Neutrophil (primary cell): ENCODE measurements at regions not wholly inside any gene's neighbourhood (a gene's known extent, or its start where the extent isn't known, plus 50 kb on each side); places are given as distances from the start of the nearest gene placed in this dataset.
"Not testable (repeated sequence)": the region's sequence is repeated elsewhere in the genome, so short reads cannot be mapped to it uniquely, and the experiment has no call there.

Experiments used
- H3K27ac ChIP-seq: fragments of 200-600 bp; sonication (generic); 2 replicates; pipeline ENCODE4 v1.5.1; 2016; ENCODE audit warnings: mild to moderate bottlenecking, moderate library complexity
- H3K27me3 ChIP-seq: fragments of 200-600 bp; sonication (generic); 2 replicates; pipeline ENCODE4 v1.6.0; 2016; ENCODE audit warnings: mild to moderate bottlenecking
- H3K36me3 ChIP-seq: fragments of 200-600 bp; sonication (generic); 2 replicates; pipeline ENCODE4 v1.5.1; 2017
- H3K4me1 ChIP-seq, 2 experiments: fragments of 200-600 bp in 1 of 2; sonication (generic) in 1 of 2; 1 replicate in 1 of 2; 2 replicates in 1 of 2; pipeline versions ENCODE4 v1.5.1 to v1.6.1; 2013 to 2016; ENCODE audit warnings: low read depth in 1 of 2, low read length in 1 of 2, mild to moderate bottlenecking in 1 of 2, moderate library complexity in 1 of 2; ENCODE audit not compliant: control insufficient read depth in 1 of 2, insufficient read depth in 1 of 2
- H3K4me3 ChIP-seq, 2 experiments: fragments of 200-600 bp in 1 of 2; sonication (generic) in 1 of 2; 1 replicate in 1 of 2; 2 replicates in 1 of 2; pipeline ENCODE4 v1.5.1; 2013 to 2016; ENCODE audit warnings: low read depth in 1 of 2, low read length in 1 of 2, mild to moderate bottlenecking in 1 of 2, moderate library complexity in 1 of 2
- H3K9me3 ChIP-seq: fragments of 200-600 bp; sonication (generic); 2 replicates; pipeline ENCODE4 v1.5.1; 2016
- TF ChIP-seq, protein P1 (sequence below): fragments of 200-600 bp; sonication (generic); IDR thresholded peaks from 2 replicates; pipeline ENCODE4 v1.5.1; 2016; ENCODE audit warnings: antibody characterized with exemption

DNA sequence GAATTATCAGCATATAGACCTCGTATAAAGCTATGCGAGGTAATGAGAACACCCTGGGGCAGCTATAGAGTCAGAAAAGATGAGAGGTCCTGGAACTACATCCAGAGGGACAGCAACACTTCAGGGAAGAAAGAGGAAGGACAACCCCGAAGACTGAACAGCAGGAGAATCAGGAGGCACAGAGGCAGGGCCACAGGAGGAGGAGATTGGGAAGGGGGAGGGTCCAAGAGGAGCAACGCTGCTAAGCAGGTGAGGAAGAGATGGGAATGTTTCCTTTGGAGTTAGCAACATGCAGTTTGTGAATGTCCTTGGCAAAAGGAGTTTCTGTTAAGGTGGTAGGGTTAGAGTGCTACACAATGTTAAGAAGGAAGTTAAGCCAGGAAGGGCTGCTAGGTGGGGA is 79.5 kb upstream of the OLIG3 start:
- TF ChIP-seq, protein P1, sequence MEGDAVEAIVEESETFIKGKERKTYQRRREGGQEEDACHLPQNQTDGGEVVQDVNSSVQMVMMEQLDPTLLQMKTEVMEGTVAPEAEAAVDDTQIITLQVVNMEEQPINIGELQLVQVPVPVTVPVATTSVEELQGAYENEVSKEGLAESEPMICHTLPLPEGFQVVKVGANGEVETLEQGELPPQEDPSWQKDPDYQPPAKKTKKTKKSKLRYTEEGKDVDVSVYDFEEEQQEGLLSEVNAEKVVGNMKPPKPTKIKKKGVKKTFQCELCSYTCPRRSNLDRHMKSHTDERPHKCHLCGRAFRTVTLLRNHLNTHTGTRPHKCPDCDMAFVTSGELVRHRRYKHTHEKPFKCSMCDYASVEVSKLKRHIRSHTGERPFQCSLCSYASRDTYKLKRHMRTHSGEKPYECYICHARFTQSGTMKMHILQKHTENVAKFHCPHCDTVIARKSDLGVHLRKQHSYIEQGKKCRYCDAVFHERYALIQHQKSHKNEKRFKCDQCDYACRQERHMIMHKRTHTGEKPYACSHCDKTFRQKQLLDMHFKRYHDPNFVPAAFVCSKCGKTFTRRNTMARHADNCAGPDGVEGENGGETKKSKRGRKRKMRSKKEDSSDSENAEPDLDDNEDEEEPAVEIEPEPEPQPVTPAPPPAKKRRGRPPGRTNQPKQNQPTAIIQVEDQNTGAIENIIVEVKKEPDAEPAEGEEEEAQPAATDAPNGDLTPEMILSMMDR = no peak
- Histone ChIP-seq H3K9me3 (no peaks in the 10 kb centered on the region), H3K36me3 (no peaks in the 10 kb centered on the region), H3K4me3 (no peak overlapping the region), H3K4me1 (no peaks in the 10 kb centered on the region), H3K27me3 (peaks cover 46% of the 10 kb centered on the region), H3K27ac (no peak overlapping the region)

DNA sequence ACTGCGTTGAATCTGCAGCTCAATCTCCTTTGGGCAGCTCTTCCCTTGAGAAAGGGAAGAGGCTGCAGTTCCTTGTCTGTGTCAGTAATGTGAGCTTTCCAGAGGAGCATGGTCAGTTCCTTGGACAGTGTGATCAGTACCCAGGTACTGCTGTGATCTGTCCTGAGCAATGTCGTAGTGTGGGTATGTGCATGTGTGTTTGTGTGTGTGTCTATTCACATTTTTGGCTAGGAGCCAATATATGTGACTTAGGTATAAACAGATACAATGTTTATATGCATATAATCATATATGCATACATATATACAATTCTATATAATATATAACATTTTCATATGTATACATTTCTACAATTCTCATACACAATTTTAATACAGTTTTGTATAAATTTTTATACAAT is 85.4 kb upstream of the OLIG3 start:
- H3K27ac ChIP-seq = no peak overlapping the region
- H3K36me3 ChIP-seq = no peaks in the 10 kb centered on the region
- peaks cover 7% of the 10 kb centered on the region for H3K27me3 ChIP-seq
- no peaks in the 10 kb centered on the region for H3K4me1 ChIP-seq
- no peaks in the 10 kb centered on the region for H3K9me3 ChIP-seq
- H3K4me3 ChIP-seq = no peak overlapping the region
- TF ChIP-seq, protein P1 = no peak

DNA sequence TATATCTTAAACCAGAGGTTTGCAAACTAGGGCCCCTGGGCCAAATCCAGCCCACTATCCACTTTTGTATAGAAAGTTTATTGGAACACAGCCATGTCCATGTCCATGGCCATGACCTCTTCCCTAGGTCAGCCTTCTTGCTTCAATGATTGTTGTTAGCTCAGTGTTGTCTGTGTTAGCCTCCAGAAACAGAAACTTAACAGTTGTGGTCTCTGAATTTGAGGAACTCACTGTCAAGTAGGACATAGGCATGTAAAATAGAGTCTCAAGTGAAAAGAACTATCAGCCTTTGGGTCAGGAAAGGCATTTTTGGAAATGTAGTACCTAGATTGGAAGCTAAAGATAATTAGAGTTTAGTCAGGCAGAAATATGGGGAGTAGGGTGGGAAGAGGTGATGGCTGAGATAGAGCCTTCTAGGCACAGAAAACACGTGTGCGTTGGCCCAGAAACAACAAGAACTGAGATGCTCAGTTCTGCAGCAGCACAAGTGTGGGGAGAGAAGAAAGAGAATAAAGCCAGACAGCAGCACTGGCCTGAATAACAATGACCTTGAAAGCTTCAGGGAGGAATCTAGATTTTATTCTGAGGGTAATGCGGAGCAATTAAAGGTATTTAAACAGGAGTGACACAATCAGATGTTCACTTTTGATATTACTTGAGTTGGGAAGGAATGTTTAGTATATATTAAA is 87.0 kb upstream of the OLIG3 start:
- Histone ChIP-seq H3K36me3 (no peaks in the 10 kb centered on the region), H3K27me3 (no peaks in the 10 kb centered on the region), H3K4me3 (no peak overlapping the region), H3K27ac (no peak overlapping the region), H3K9me3 (no peaks in the 10 kb centered on the region), H3K4me1 (no peaks in the 10 kb centered on the region)
- TF ChIP-seq, protein P1 = no peak

DNA sequence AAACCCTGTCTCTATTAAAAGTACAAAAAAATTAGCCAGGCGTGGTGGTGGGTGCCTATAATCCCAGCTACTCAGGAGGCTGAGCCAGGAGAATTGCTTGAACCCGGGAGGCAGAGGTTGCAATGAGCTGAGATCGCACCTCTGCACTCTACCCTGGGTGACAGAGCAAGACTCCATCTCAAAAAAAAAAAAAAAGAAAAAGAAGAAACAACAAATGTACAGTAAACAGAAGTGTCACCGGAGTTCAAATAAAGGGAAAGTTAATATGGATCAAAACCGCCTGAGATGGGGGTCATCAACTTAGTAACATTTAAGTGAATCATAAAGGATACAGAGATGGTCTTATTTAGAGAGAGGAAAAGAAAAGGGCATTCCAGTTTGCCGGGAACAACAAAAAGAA is 89.3 kb upstream of the OLIG3 start:
- H3K4me1 ChIP-seq, H3K27ac ChIP-seq, H3K9me3 ChIP-seq, H3K36me3 ChIP-seq, H3K27me3 ChIP-seq, H3K4me3 ChIP-seq: not testable (repeated sequence)

DNA sequence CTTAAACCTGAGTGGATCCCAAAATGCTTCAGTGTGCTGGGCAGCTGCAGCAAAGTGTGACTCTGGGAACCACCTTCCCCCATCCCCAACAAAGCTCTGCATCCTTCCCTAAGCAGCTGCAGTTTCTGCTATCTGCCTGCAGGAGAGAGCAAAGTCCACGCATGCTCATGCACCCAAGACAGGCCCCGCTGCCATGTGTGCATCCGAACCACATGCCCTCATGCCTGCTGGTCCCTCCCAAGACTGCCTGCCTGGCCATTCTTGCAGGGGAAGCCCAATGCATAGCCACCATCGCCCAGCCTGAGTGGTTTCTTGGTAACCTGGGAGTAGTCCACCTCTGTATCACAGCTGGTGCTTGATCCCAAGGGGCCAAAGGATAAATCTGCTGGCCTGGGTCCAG is 94.3 kb upstream of the OLIG3 start:
- H3K27ac ChIP-seq = no peak overlapping the region
- H3K27me3 ChIP-seq = no peaks in the 10 kb centered on the region
- no peaks in the 10 kb centered on the region for H3K36me3 ChIP-seq
- no peak overlapping the region for H3K4me3 ChIP-seq
- H3K9me3 ChIP-seq = no peaks in the 10 kb centered on the region
- H3K4me1 ChIP-seq = no peaks in the 10 kb centered on the region
- TF ChIP-seq, protein P1 = no peak

DNA sequence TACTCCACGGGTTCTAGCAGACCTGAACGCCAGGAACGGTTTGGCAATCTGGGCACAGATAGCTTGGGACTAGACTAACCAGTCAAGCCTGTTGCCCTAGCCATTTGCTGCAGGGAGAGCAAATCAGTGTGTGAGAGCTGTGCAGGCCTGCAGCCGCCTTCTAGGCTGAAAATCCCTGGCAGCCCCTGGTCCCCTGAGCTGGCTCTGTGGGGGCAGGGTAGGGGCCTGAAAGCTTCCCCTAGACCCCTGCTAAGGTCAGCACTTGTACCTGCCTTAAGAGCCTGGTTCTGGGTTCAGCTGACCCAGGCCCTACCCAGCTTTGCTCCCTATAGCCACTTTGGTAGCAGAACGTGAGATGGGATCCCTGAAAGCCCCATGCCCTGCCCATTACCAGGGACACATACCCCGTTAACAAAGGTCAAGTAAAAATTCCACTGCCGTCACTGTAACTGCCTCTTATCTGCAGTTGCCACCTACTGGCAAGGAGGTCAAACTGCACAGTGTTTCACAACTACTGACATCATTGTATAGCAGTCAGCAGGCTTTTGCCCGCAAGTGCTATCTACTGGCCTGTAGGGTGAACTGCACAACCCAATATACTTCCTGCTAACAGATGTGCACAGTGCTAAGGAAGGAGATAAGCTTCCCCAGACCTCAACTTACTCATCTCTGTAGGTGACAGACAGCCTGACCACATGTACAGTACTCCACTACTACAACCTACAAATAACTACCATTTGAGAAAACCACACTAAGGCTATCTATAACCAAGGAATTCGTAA is 95.1 kb upstream of the OLIG3 start:
- no peaks in the 10 kb centered on the region for H3K27me3 ChIP-seq
- H3K4me1 ChIP-seq = no peaks in the 10 kb centered on the region
- H3K36me3 ChIP-seq = no peaks in the 10 kb centered on the region
- H3K27ac ChIP-seq = no peak overlapping the region
- TF ChIP-seq, protein P1 = no peak
- H3K4me3 ChIP-seq = no peak overlapping the region
- H3K9me3 ChIP-seq = no peaks in the 10 kb centered on the region
